Endothelial cell of umbilical vein (primary cell): ENCODE measurements at regions not wholly inside any gene's neighbourhood (a gene's known extent, or its start where the extent isn't known, plus 50 kb on each side); places are given as distances from the start of the nearest gene placed in this dataset.

Source experiments
- BruUV-seq: library from RNA; stranded (reverse); fragments of 400-500 nt; replicated peaks from 2 replicates; lab custom pipeline; 2021; lab: Mats Ljungman, UMichigan
- CTCF ChIA-PET: fragments of 300-600, 350-600 bp; sonication (Branson Sonifier 250); formaldehyde crosslinking; loops from one replicate; lab custom pipeline; 2021; ENCODE audit warnings: antibody characterized with exemption, inconsistent platforms; lab: Charles Lee
- POLR2A ChIA-PET: fragments of 300-600, 350-600 bp; sonication (Branson Sonifier 250); formaldehyde crosslinking; loops from one replicate; lab custom pipeline; 2021; ENCODE audit warnings: antibody characterized with exemption, inconsistent platforms; lab: Charles Lee
- DNase-seq: peaks from one replicate; pipeline ENCODE4 v3.0.0-alpha.2; 2011; ENCODE audit warnings: low read depth, low spot score
- FAIRE-seq: peaks from 2 replicates; lab custom pipeline; 2011; peaks lifted over from hg19 to GRCh38; lab: Jason Lieb, UNC
- H2AFZ ChIP-seq: 2 replicates; pipeline ENCODE4 v1.6.0; 2012; ENCODE audit warnings: low read depth, low read length, control low read depth, inconsistent platforms
- H3K27ac ChIP-seq: 2 replicates; pipeline ENCODE4 v1.5.1; 2011; ENCODE audit warnings: low read depth, mild to moderate bottlenecking, control low read depth, low read length, moderate library complexity; ENCODE audit not compliant: insufficient read depth
- H3K27me3 ChIP-seq, 2 experiments: 2 replicates each; pipeline versions ENCODE4 v1.6.0 to v1.6.1; 2011; ENCODE audit warnings: low read length in 2 of 2, mixed read lengths in 1 of 2; ENCODE audit not compliant: control insufficient read depth in 2 of 2, insufficient read depth in 2 of 2
- H3K36me3 ChIP-seq, 2 experiments: 2 replicates in 1 of 2; 3 replicates in 1 of 2; pipeline ENCODE4 v1.5.1; 2011; ENCODE audit warnings: low read length in 2 of 2, mild to moderate bottlenecking in 1 of 2, moderate library complexity in 1 of 2; ENCODE audit not compliant: control insufficient read depth in 2 of 2, insufficient read depth in 2 of 2; ENCODE audit errors: extremely low read depth in 1 of 2
- H3K4me1 ChIP-seq: 3 replicates; pipeline ENCODE4 v1.5.1; 2011; ENCODE audit warnings: mild to moderate bottlenecking, low read length; ENCODE audit not compliant: control insufficient read depth, insufficient read depth; ENCODE audit errors: extremely low read depth
- H3K4me2 ChIP-seq: 2 replicates; pipeline ENCODE4 v1.6.1; 2011; ENCODE audit warnings: low read length, control low read depth, mixed read lengths; ENCODE audit not compliant: insufficient read depth
- H3K4me3 ChIP-seq, 3 experiments: fragments of 200-600 bp in 1 of 3; sonication (generic), shearing (Covaris generic) in 1 of 3; replicated peaks in 1 of 3; 2 replicates each; pipeline ENCODE4 v1.5.1; 2011 to 2016; ENCODE audit warnings: control low read depth in 3 of 3, low read length in 3 of 3, mild to moderate bottlenecking in 2 of 3, inconsistent platforms in 1 of 3, low read depth in 1 of 3, moderate library complexity in 1 of 3; ENCODE audit not compliant: insufficient read depth in 1 of 3
- H3K79me2 ChIP-seq: 2 replicates; pipeline ENCODE4 v1.6.0; 2012; ENCODE audit warnings: low read length, inconsistent platforms; ENCODE audit not compliant: control insufficient read depth, insufficient read depth
- H3K9ac ChIP-seq: replicated peaks from 2 replicates; pipeline ENCODE3; 2011; ENCODE audit warnings: low read length, control low read depth; ENCODE audit not compliant: insufficient read depth; ENCODE audit errors: extremely low read depth
- H3K9me1 ChIP-seq: replicated peaks from 3 replicates; pipeline ENCODE4 v1.6.0; 2011; ENCODE audit warnings: mild to moderate bottlenecking, low read length; ENCODE audit not compliant: control insufficient read depth, insufficient read depth; ENCODE audit errors: extremely low read depth
- H3K9me3 ChIP-seq: replicated peaks from 2 replicates; pipeline ENCODE4 v1.5.1; 2012; ENCODE audit warnings: low read length, inconsistent platforms; ENCODE audit not compliant: control insufficient read depth, insufficient read depth
- H4K20me1 ChIP-seq: replicated peaks from 2 replicates; pipeline ENCODE3; 2011; ENCODE audit warnings: mild to moderate bottlenecking, low read length; ENCODE audit not compliant: control insufficient read depth, insufficient read depth; ENCODE audit errors: extremely low read depth
- CTCF ChIP-seq, 2 donors: IDR thresholded peaks; 1 replicate in 1 of 2; 2 replicates in 1 of 2; pipeline ENCODE4 v1.5.1; 2011; ENCODE audit warnings: low read length in 2 of 2, mild to moderate bottlenecking in 2 of 2, moderate library complexity in 2 of 2, control low read depth in 1 of 2, inconsistent platforms in 1 of 2, low read depth in 1 of 2; ENCODE audit not compliant: insufficient read depth in 1 of 2; ENCODE audit errors: extremely low read depth in 1 of 2
- EZH2 ChIP-seq: IDR thresholded peaks from 2 replicates; pipeline ENCODE4 v1.6.1; 2012; ENCODE audit warnings: borderline replicate concordance, low read depth, mild to moderate bottlenecking, moderate library complexity, low read length, inconsistent platforms; ENCODE audit not compliant: severe bottlenecking
- FOS ChIP-seq: IDR thresholded peaks from 2 replicates; pipeline ENCODE4 v1.6.1; 2011; ENCODE audit warnings: mild to moderate bottlenecking, low read length, moderate library complexity, borderline replicate concordance; ENCODE audit not compliant: insufficient read depth
- GATA2 ChIP-seq: IDR thresholded peaks from 2 replicates; pipeline ENCODE4 v1.7.0; 2011; ENCODE audit warnings: low read depth, mild to moderate bottlenecking, moderate library complexity, mixed read lengths, low read length; ENCODE audit not compliant: insufficient read length, insufficient read depth
- JUN ChIP-seq: IDR thresholded peaks from 2 replicates; pipeline ENCODE4 v1.6.1; 2011; ENCODE audit warnings: borderline replicate concordance, low read depth; ENCODE audit not compliant: insufficient read length, insufficient read depth
- MYC ChIP-seq: IDR thresholded peaks from one replicate; pipeline ENCODE4 v1.6.1; 2011; ENCODE audit warnings: mild to moderate bottlenecking, low read depth, low read length
- POLR2A ChIP-seq: IDR thresholded peaks from 2 replicates; pipeline ENCODE4 v1.6.1; 2012; ENCODE audit warnings: low read depth, mild to moderate bottlenecking, control low read depth, low read length
- POLR2AphosphoS5 ChIP-seq: IDR thresholded peaks from 2 replicates; pipeline ENCODE4 v1.6.1; 2012; ENCODE audit warnings: low read depth, mild to moderate bottlenecking, control low read depth, low read length, moderate library complexity; ENCODE audit not compliant: insufficient read depth
- dilution Hi-C: fragments of 300-500 bp; cut with MboI; formaldehyde crosslinking; loops from one replicate; pipeline ENCODE4 v1.15.0; 2019; ENCODE audit warnings: low sequenced_read_pairs; ENCODE audit not compliant: extremely low pct_ligation_motif_present
- intact Hi-C: fragments of 100-400 bp; cut with micrococcal nuclease; formaldehyde crosslinking; loops from one replicate; pipeline ENCODE4 v1.10.0; 2022
- TF ChIP-seq, protein P1 (sequence below): IDR thresholded peaks from 2 replicates; pipeline ENCODE4 v1.6.1; 2011; ENCODE audit not compliant: insufficient read depth, insufficient read length

GRCh38 chr3:59519094-59519493 lies 469.3 kb upstream of the CFAP20DC start:
- Histone ChIP-seq H3K9me3 (peaks cover 1% of the 10 kb centered on the region), H4K20me1 (no peaks in the 10 kb centered on the region), H3K4me1 (no peaks in the 10 kb centered on the region), H3K36me3 (no peaks in the 10 kb centered on the region), H3K9ac (no peak overlapping the region), H3K4me2 (no peak overlapping the region), H3K27ac (no peak overlapping the region), H3K9me1 (no peaks in the 10 kb centered on the region), H2AFZ (no peak overlapping the region), H3K79me2 (no peaks in the 10 kb centered on the region), H3K27me3 (no peaks in the 10 kb centered on the region), H3K4me3 (no peak overlapping the region)
- ChIA-PET POLR2A (no interaction called here), CTCF (no interaction called here)
- intact Hi-C loops (no loop called here), dilution Hi-C loops (no loop called here)
- TF ChIP-seq POLR2A (no peak), POLR2AphosphoS5 (no peak), EZH2 (no peak), FOS (no peak), CTCF (IDR thresholded peaks at IDR 0.05; ENCODE audit: extremely low read depth in 1 of 2, insufficient read depth in 1 of 2, low read depth in 1 of 2, low read length in 2 of 2) (no peak), MYC (no peak), GATA2 (no peak), JUN (no peak)
- TF ChIP-seq, protein P1, sequence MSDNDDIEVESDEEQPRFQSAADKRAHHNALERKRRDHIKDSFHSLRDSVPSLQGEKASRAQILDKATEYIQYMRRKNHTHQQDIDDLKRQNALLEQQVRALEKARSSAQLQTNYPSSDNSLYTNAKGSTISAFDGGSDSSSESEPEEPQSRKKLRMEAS = no peak
- FAIRE-seq (no peak), DNase-seq (no peak)
- BruUV-seq = no TSS peak
